GM19025 (cell line): ENCODE measurements at regions not wholly inside any gene's neighbourhood (a gene's known extent, or its start where the extent isn't known, plus 50 kb on each side); places are given as distances from the start of the nearest gene placed in this dataset.

ENCODE experiments used
- ATAC-seq: cut with Tn5 transposase; IDR thresholded peaks from one replicate; pipeline ENCODE4 v1.9.1; 2021; ENCODE audit warnings: mild to moderate bottlenecking, low read depth, moderate library complexity; ENCODE audit not compliant: unreplicated experiment

GRCh38 chr7:46003896-46004875, 83.1 kb upstream of the IGFBP3 start:
- ATAC-seq = no peak

DNA sequence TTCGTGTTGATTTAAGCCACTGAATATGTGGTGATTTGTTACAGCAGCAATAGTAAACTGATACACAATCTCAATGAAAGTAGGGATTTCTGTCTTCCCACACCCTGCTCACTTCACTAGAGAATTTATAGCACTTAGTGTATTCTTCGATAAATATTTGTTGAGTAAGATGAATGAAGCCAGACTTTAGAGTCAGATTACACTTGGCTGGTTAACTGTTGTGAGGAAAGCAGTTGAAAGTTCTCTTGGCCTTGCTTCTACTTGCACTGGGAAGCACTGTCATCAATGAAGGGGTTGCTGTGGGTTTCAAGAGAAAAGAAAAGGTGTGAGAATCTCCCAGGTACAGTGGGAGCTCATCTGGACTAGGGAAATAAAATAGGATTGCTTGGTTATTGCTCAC, 82.1 kb upstream of the IGFBP3 start:
- no peak for ATAC-seq

DNA sequence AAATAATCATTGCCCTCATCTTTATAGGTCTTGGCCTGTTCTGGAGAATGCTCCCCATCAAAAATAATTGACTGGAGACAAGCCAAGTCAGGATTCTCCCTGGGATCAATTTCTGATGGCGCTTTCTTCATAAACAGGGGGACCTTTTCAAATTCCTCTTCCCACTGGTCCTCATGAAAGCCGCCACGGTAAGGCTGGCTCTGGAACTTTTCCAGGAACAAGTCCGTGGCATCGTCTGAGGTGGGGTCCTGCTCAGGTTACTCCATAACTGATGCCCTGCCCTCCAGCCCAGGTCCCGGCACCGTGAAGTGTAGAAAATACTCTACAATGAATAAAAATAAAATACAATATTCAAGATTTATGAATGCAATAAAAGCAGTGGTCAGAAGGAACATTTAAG, 79.4 kb upstream of the IGFBP3 start:
- no peak for ATAC-seq

GRCh38 chr7:45999541-45999940, 78.5 kb upstream of the IGFBP3 start:
- ATAC-seq = no peak

GRCh38 chr7:45998506-45998905, 77.4 kb upstream of the IGFBP3 start:
- ATAC-seq = no peak

DNA sequence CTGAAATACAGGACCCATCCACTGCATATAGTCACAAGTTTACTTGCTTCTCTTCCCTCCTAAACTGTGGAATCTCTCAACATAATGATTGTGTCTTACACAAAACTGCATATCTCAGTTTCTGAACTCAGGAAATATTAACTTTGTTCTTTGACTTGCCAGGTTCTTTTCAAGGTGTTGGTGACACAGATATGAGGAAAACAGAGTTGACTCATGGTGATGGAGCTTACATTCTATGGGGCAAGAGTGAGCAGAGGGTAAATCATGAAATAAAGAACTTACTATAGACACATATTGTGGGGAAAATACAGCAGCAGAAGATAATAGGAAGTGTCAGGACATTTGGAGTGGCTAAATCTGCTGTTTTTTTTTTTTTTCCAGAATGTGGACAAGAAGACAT, 72.5 kb upstream of the IGFBP3 start:
- no peak for ATAC-seq

GRCh38 chr7:45992826-45993225, 71.8 kb upstream of the IGFBP3 start:
- ATAC-seq = no peak

GRCh38 chr7:45990276-45990675, 69.2 kb upstream of the IGFBP3 start:
- no peak for ATAC-seq

DNA sequence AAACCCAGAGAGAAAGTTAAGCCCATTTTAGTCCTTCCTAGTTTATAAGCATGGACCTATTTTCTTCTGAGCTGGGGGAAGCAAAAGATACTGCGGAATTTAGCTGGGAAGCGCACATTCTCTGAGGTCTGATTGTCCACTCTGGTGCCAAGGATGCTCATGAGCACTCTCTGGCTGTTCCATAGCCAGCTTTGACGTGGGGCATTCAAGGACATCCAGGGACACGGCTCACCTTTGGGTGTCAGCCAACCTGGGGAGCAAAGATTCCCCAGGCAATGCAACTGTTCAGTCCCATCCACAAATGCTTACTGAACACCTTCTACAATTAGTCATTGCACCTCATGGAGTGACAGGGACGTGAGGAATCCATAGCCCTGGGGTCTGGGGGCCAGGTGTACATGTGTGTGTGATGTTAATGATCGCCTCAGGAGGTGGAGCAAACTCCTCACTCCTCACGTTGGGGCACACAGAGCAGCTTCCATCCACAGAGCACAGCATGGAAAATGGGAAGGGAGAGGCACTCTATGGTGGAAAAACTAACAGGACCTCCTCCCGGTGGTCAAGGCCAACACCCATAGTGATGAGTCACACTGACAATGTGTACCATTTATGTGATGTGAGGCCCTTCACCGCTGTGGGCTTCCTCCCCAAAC, 67.5 kb upstream of the IGFBP3 start:
- no peak for ATAC-seq

DNA sequence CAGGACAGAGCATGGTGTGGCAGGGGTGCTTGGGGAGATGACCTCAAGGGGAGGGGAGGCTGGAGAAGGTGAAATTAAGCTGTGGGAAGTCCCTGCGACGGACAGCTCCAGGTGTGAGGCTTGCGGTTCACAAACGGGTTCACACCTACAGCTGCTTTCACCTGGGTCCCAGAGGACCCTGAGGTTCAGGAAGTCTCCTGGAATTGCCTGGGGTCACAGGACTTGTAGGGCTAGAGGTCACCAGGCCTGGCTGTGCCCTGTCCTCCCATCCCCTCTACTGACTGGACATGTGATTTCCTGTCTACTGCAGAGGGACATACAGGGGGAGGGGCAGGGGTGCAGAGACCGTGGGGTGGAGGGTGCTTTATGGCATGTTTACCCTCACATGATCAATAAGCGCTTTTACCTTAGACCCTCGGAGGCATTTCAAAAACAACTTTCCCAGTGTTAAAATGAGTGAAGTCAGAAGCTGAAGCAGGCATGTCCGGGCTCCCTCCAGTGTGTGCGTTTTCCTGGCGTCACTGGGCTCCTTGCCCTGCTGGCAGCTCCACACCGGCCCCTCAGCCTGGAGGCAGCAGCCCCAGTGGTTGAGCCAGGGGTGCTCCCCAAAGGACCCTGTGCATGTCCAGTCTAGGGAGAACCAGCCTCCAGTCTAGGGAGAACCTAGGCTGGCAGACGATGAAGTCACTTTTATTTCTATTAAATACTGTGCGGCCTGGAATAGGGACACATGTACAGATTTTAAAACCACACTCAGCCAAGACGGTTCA, 66.6 kb upstream of the IGFBP3 start:
- no peak for ATAC-seq

- no peak for ATAC-seq
These were observed 65.6 kb upstream of the IGFBP3 start for GRCh38 chr7:45986355-45987298.

- no peak for ATAC-seq
These were observed 64.8 kb upstream of the IGFBP3 start for GRCh38 chr7:45985902-45986301.

DNA sequence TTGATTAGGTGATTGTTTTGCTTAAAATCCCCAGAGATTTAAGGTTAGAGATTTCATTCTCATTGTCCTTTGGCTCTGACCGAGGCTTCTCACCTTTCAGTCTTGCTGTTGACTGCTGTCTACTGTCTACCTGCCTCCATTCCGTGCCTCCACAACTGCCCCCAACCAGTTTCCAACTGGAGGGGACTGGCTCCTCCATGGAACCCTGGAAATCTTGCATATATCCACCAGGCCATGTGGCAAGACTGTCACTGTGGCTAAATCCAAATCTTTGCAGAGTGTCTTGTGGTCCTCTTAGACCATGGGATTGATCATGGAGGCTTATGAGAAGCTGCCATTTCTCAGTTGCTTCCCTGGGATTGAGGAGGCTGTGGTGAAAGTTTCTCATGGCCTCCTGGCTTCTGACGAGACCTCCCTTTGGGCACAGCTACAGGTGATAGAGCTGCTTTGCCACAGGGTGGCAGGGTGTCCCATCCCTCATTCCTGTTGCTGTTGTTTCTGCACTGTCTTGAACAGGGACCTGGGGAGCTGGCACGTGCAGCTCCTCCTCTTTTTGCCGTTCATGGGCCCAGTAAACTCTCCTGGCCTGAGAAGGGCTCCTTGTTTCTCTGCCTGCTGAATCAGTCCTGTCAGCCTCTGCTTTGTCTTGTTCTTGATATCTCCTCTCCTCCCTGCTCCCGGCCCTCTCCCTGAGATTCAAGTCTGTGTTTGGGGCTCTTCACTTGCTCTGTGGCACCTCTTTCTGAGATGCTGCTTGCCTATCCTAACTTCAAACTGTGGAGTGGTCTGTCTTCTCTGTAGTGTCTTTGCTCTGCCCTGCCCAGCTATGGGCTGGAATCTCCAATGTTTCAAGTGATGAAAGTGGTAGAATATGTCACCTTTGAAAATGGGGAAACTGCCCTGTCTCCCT, 63.6 kb upstream of the IGFBP3 start:
- no peak for ATAC-seq

GRCh38 chr7:45983720-45984255, 62.7 kb upstream of the IGFBP3 start:
- no peak for ATAC-seq

GRCh38 chr7:45982907-45983719, 62.0 kb upstream of the IGFBP3 start:
- no peak for ATAC-seq

GRCh38 chr7:45982132-45982531, 61.1 kb upstream of the IGFBP3 start:
- ATAC-seq = no peak

DNA sequence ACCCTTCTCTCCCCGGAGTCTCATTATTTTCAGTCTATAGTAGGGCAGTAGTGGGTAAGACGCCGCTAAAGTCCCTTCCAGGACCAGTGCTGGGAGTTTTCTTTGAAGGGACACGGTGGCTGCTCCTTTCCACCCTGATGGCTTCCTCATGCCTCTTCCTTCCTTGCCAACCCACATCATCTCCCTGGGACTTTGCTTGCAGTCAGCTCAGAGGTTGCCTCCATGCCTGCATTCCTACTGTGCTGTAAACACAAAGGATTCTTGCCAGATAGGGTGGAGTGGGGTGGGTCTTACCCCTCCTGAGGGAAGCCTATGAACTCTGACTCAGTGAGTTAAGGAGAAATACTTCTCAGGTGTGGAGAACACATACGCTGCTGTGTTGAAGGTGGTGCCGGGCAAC, 59.9 kb upstream of the IGFBP3 start:
- ATAC-seq = no peak
